OCI-LY1 (cell line): ENCODE measurements at regions not wholly inside any gene's neighbourhood (a gene's known extent, or its start where the extent isn't known, plus 50 kb on each side); places are given as distances from the start of the nearest gene placed in this dataset.

Experiments used
- EZH2 ChIP-seq: fragments of 200-600 bp; sonication (generic), shearing (Covaris generic); IDR thresholded peaks from 2 replicates; pipeline ENCODE4 v1.8.0; 2017; ENCODE audit warnings: borderline replicate concordance, mixed run types, mild to moderate bottlenecking, antibody characterized with exemption, low read length, moderate library complexity, mixed read lengths
- TF ChIP-seq, protein P1 (sequence below): fragments of 200-600 bp; sonication (generic), shearing (Covaris generic); IDR thresholded peaks from 2 replicates; pipeline ENCODE4 v1.5.1; 2017; ENCODE audit warnings: mild to moderate bottlenecking, antibody characterized with exemption, low read length, moderate library complexity, mixed read lengths

GRCh38 chr12:30361145-30361544 lies 334.5 kb downstream of the IPO8 start:
- TF ChIP-seq, protein P1, sequence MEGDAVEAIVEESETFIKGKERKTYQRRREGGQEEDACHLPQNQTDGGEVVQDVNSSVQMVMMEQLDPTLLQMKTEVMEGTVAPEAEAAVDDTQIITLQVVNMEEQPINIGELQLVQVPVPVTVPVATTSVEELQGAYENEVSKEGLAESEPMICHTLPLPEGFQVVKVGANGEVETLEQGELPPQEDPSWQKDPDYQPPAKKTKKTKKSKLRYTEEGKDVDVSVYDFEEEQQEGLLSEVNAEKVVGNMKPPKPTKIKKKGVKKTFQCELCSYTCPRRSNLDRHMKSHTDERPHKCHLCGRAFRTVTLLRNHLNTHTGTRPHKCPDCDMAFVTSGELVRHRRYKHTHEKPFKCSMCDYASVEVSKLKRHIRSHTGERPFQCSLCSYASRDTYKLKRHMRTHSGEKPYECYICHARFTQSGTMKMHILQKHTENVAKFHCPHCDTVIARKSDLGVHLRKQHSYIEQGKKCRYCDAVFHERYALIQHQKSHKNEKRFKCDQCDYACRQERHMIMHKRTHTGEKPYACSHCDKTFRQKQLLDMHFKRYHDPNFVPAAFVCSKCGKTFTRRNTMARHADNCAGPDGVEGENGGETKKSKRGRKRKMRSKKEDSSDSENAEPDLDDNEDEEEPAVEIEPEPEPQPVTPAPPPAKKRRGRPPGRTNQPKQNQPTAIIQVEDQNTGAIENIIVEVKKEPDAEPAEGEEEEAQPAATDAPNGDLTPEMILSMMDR, result no peak
- no peak for TF ChIP-seq EZH2
